Prostate gland (tissue), 2 donors: ENCODE measurements at regions not wholly inside any gene's neighbourhood (a gene's known extent, or its start where the extent isn't known, plus 50 kb on each side); places are given as distances from the start of the nearest gene placed in this dataset.

Source experiments
- DNase-seq: peaks from one replicate; pipeline ENCODE4 v3.0.0-alpha.2; 2019; ENCODE audit warnings: low spot score
- H3K27ac ChIP-seq, 2 donors: fragments of 200-600 bp; sonication (generic); 2 replicates each; pipeline ENCODE4 v1.5.1; 2017 to 2019
- H3K27me3 ChIP-seq: fragments of 200-600 bp; sonication (generic); replicated peaks from 2 replicates; pipeline ENCODE4 v1.5.1; 2019; ENCODE audit not compliant: insufficient read depth
- H3K36me3 ChIP-seq, 2 donors: fragments of 200-600 bp; sonication (generic); 1 replicate in 1 of 2; 2 replicates in 1 of 2; pipeline versions ENCODE4 v1.5.1 to v1.8.1; 2017 to 2019
- H3K4me1 ChIP-seq: fragments of 200-600 bp; sonication (generic); replicated peaks from 2 replicates; pipeline ENCODE4 v1.5.1; 2019
- H3K4me3 ChIP-seq, 2 donors: fragments of 200-600 bp; sonication (generic); 2 replicates each; pipeline ENCODE4 v1.5.1; 2017 to 2019
- H3K9me3 ChIP-seq: fragments of 200-600 bp; sonication (generic); 2 replicates; pipeline ENCODE4 v1.5.1; 2017
- POLR2A ChIP-seq: fragments of 450-650 bp; IDR thresholded peaks from one replicate; pipeline ENCODE4 v1.6.1; 2016; ENCODE audit warnings: antibody characterized with exemption, mild to moderate bottlenecking
- POLR2AphosphoS5 ChIP-seq: sonication (generic); formaldehyde crosslinking; IDR thresholded peaks from one replicate; pipeline ENCODE4 v1.6.1; 2017; ENCODE audit warnings: antibody characterized with exemption
- WGBS: methylation state at CpG from one replicate; pipeline ENCODE4 v1.1.5; 2018; 5-methylcytosine and 5-hydroxymethylcytosine counted together
- intact Hi-C: fragments of 100-400 bp; cut with DNase I; formaldehyde crosslinking; loops from one replicate; pipeline ENCODE4 v1.14.2; 2022
- TF ChIP-seq, protein P1 (sequence below), 4 experiments: fragments of 200-600 bp in 2 of 4; fragments of 450-650 bp in 2 of 4; sonication (generic) in 2 of 4; IDR thresholded peaks; 1 replicate in 3 of 4; 2 replicates in 1 of 4; pipeline ENCODE4 v1.5.1; 2016 to 2019; ENCODE audit warnings: antibody characterized with exemption in 4 of 4, mild to moderate bottlenecking in 2 of 4, moderate library complexity in 2 of 4

DNA sequence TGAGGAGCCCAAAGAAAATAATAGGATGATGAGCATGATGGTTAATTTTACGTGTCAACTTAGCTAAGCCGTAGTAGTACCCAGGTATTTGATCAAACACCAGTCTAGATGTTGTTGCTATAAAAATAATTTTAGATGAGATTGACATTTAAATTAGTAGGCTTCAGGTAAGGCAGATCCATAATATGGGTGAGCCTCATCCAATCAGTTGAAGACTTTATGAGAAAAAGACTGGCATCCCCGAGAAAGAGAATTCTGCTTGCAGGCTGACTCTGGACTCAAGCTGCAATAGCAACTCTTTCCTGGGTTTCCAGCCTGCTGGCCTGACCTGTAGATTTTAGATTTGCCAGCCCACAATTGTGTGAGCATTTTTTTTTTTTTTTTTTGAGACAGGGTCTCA is 192.8 kb upstream of the LNX1 start:
- Histone ChIP-seq H3K27ac (no peak overlapping the region), H3K4me1 (no peaks in the 10 kb centered on the region), H3K36me3 (no peaks in the 10 kb centered on the region), H3K4me3 (no peak overlapping the region), H3K9me3 (no peaks in the 10 kb centered on the region), H3K27me3 (no peaks in the 10 kb centered on the region)
- intact Hi-C loops, result no loop called here
- no peak for DNase-seq
- WGBS, result 99% methylated on average over 3 of the region's 3 CpGs
- TF ChIP-seq POLR2AphosphoS5, result no peak
- no peak for TF ChIP-seq POLR2A

DNA sequence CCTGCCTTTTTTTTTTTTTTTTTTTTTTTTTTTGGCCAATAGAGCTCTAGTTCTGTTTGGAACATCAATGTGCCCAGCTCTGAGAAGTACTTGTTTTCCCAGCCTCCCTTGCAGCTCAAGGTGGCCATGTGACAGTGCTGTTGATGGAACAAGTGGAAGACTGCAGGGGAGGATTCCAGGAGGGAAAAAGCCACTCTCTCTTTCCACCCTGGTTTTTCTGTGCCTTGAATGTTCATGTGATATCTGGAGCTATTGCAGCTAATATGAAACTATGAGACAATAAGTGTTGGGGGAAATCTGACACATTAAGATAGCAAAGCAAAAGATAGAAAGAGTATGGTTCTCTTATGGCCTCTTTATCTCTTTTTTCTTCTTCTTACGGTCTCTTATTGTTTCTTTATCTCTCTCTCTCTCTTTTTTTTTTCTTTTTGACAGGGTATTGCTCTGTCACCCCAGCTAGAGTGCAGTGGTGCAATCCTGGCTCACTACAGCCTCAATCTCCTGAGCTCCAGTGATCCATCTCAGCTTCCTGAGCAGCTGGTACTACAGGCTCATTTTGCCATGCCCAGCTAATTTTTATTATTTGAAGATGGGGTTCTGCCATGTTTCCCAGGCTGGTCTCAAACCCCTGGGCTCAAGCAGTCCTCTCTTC is 192.0 kb upstream of the LNX1 start:
- intact Hi-C loops, result no loop called here
- Histone ChIP-seq H3K27ac (no peak overlapping the region), H3K27me3 (no peaks in the 10 kb centered on the region), H3K9me3 (no peaks in the 10 kb centered on the region), H3K4me1 (no peaks in the 10 kb centered on the region), H3K36me3 (no peaks in the 10 kb centered on the region), H3K4me3 (no peak overlapping the region)
- WGBS, result 88% methylated on average over 1 of the region's 1 CpG
- DNase-seq, result no peak
- TF ChIP-seq POLR2A (no peak), POLR2AphosphoS5 (no peak)
- TF ChIP-seq, protein P1, sequence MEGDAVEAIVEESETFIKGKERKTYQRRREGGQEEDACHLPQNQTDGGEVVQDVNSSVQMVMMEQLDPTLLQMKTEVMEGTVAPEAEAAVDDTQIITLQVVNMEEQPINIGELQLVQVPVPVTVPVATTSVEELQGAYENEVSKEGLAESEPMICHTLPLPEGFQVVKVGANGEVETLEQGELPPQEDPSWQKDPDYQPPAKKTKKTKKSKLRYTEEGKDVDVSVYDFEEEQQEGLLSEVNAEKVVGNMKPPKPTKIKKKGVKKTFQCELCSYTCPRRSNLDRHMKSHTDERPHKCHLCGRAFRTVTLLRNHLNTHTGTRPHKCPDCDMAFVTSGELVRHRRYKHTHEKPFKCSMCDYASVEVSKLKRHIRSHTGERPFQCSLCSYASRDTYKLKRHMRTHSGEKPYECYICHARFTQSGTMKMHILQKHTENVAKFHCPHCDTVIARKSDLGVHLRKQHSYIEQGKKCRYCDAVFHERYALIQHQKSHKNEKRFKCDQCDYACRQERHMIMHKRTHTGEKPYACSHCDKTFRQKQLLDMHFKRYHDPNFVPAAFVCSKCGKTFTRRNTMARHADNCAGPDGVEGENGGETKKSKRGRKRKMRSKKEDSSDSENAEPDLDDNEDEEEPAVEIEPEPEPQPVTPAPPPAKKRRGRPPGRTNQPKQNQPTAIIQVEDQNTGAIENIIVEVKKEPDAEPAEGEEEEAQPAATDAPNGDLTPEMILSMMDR (IDR thresholded peaks at IDR 0.05), result no peak

DNA sequence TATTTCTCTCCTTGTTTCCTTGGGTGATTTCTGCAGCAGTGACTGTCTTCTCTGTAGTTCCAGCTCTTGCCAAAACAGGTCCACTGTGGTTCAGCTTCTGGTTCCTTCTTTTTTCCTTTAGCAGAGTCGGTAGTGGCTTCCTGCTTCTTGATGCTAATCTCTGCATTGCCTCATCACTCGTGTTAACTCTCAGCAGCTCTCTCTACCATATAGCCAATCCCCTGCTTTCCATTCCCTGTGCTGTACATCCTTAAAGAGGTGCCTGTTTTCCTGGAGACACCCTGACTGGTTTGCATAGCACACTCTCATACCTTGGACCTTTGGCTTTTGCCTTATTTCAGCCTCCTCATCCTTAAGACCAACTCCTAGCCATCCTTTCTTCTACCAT is 191.2 kb upstream of the LNX1 start:
- no peaks in the 10 kb centered on the region for H3K9me3 ChIP-seq
- TF ChIP-seq, protein P1 (IDR thresholded peaks at IDR 0.05), result no peak
- TF ChIP-seq POLR2A, result no peak
- no peak for TF ChIP-seq POLR2AphosphoS5
- H3K4me1 ChIP-seq, result no peaks in the 10 kb centered on the region
- no peaks in the 10 kb centered on the region for H3K36me3 ChIP-seq
- H3K4me3 ChIP-seq, result no peak overlapping the region
- DNase-seq, result no peak
- no peaks in the 10 kb centered on the region for H3K27me3 ChIP-seq
- 33% methylated on average over 2 of the region's 2 CpGs for WGBS
- intact Hi-C loops, result no loop called here
- H3K27ac ChIP-seq, result no peak overlapping the region

DNA sequence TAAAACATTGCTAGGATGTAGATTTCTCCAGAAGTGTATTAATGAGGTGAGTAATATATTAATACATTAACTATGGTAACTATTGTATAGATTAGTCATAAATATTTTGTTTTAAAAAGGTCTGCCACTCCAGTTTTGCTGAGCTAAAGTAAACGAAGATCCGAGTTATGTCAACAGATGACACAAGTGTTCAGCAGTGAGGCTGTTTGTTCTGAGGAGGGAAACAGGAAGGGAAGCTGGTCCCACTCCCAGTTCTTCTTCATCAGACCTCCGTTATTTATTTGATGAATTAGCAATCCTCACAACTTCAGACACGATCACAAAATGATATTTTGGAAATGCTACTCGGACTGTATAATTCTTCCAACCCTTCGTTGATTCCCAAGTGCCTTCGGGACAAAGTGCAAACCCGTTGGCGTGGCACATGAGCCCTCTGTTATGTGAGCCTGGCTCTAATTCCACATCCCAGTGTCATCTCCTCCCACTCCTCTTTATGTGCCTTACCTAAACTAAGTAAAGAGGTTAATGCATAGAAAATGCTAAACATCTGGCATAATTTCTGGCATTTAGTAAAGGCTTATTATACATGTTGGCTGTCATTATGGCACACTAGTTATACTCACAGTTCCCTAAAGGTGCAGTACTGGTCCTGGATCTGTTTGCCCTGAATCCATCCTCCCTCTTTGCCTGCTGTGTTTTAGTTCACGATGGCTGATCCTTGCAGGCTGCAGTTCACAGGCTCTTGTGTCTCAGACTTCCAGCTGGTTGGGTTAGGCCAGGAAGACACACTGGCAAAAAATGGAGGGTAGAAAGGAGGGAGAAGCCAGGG is 190.6 kb upstream of the LNX1 start:
- intact Hi-C loops, result no loop called here
- no peak for DNase-seq
- no peak for TF ChIP-seq POLR2AphosphoS5
- no peak for TF ChIP-seq POLR2A
- TF ChIP-seq, protein P1 (IDR thresholded peaks at IDR 0.05), result no peak
- Histone ChIP-seq H3K27me3 (no peaks in the 10 kb centered on the region), H3K9me3 (no peaks in the 10 kb centered on the region), H3K27ac (no peak overlapping the region), H3K36me3 (no peaks in the 10 kb centered on the region), H3K4me1 (no peaks in the 10 kb centered on the region), H3K4me3 (no peak overlapping the region)
- WGBS, result 36% methylated on average over 10 of the region's 10 CpGs

DNA sequence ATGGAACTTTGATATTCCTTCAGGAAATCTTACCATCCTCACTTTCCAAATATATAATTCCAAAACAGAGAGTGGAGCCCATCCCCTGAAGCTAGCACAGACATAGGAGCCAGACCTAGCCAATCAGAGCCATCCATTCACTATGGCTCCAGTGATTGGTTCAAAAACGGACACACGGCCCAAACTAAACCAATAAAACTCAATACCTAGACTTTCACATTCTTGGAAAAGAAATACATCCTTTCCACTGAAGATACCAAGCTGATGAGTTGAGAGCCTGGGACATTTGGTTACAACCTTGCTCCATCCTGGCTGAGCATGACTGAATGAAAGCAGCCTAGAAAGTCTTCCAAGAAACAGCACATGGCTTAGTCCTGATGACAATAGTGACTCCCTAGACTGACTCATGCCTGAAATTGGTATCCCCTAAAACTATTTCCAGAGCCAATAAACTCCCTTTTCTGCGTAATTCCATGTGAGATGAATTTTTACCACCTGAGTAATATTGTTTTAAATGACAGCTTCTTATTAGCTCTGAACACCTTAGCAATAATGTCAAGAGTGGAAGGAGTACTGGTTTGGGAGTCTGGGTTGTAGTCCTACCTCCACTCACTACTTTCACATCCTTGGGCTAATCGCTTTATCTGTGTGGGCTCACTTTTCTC is 189.6 kb upstream of the LNX1 start:
- intact Hi-C loops, result no loop called here
- DNase-seq, result no peak
- no peak overlapping the region for H3K4me3 ChIP-seq
- WGBS, result 96% methylated on average over 4 of the region's 4 CpGs
- TF ChIP-seq POLR2A (no peak), POLR2AphosphoS5 (no peak)
- TF ChIP-seq, protein P1 (IDR thresholded peaks at IDR 0.05), result no peak
- no peaks in the 10 kb centered on the region for H3K27me3 ChIP-seq
- H3K9me3 ChIP-seq, result no peaks in the 10 kb centered on the region
- H3K4me1 ChIP-seq, result no peaks in the 10 kb centered on the region
- no peak overlapping the region for H3K27ac ChIP-seq
- no peaks in the 10 kb centered on the region for H3K36me3 ChIP-seq
